Esophagus muscularis mucosa (tissue), 4 donors: ENCODE measurements at regions not wholly inside any gene's neighbourhood (a gene's known extent, or its start where the extent isn't known, plus 50 kb on each side); places are given as distances from the start of the nearest gene placed in this dataset.
A peak's percentile ranks its signal among the peaks of the same experiment; 100 is the strongest.

ENCODE experiments used
- DNase-seq: peaks from one replicate; pipeline ENCODE4 v3.0.0-alpha.2; 2017; ENCODE audit errors: extremely low spot score
- H3K27ac ChIP-seq, 4 donors: fragments of 200-600 bp; sonication (generic); replicated peaks in 1 of 4; 1 replicate in 3 of 4; 2 replicates in 1 of 4; pipeline ENCODE4 v1.5.1; 2016 to 2019; ENCODE audit warnings: mild to moderate bottlenecking in 1 of 4
- H3K27me3 ChIP-seq, 4 donors: fragments of 200-600 bp; sonication (generic); one replicate each; pipeline versions ENCODE4 v1.5.1 to v1.6.0; 2016 to 2019
- H3K36me3 ChIP-seq, 4 donors: fragments of 200-600 bp; sonication (generic); one replicate each; pipeline ENCODE4 v1.5.1; 2016 to 2019
- H3K4me1 ChIP-seq, 4 donors: fragments of 200-600 bp; sonication (generic); one replicate each; pipeline ENCODE4 v1.5.1; 2016 to 2019
- H3K4me3 ChIP-seq, 4 donors: fragments of 200-600 bp; sonication (generic); 1 replicate in 2 of 4; 2 replicates in 2 of 4; pipeline ENCODE4 v1.5.1; 2016 to 2019; ENCODE audit warnings: mild to moderate bottlenecking in 4 of 4, moderate library complexity in 1 of 4
- H3K9me3 ChIP-seq, 4 donors: fragments of 200-600 bp; sonication (generic); 1 replicate in 3 of 4; 2 replicates in 1 of 4; pipeline ENCODE4 v1.5.1; 2016 to 2019
- EP300 ChIP-seq: sonication (generic); formaldehyde crosslinking; IDR thresholded peaks from one replicate; pipeline ENCODE4 v1.6.1; 2017; ENCODE audit warnings: antibody characterized with exemption
- POLR2A ChIP-seq: fragments of 450-650 bp; IDR thresholded peaks from one replicate; pipeline ENCODE4 v1.6.1; 2017; ENCODE audit warnings: antibody characterized with exemption, moderate library complexity, mild to moderate bottlenecking, low read depth
- POLR2AphosphoS5 ChIP-seq, 2 donors: sonication (generic); formaldehyde crosslinking; IDR thresholded peaks; one replicate each; pipeline ENCODE4 v1.6.1; 2017; ENCODE audit warnings: antibody characterized with exemption in 2 of 2
- WGBS: methylation state at CpG from one replicate; pipeline ENCODE4 v1.1.5; 2018; 5-methylcytosine and 5-hydroxymethylcytosine counted together
- intact Hi-C: fragments of 100-400 bp; cut with DNase I; formaldehyde crosslinking; loops from one replicate; pipeline ENCODE4 v1.15.1; 2023
- TF ChIP-seq, protein P1 (sequence below), 3 experiments: fragments of 200-600 bp in 2 of 3; fragments of 450-650 bp in 1 of 3; sonication (generic) in 2 of 3; IDR thresholded peaks; one replicate each; pipeline ENCODE4 v1.5.1; 2017 to 2019; ENCODE audit warnings: antibody characterized with exemption in 3 of 3, mild to moderate bottlenecking in 2 of 3, moderate library complexity in 1 of 3

- 76% methylated on average over 4 of the region's 4 CpGs for WGBS
- peaks cover 22 to 31% (median 29%) of the 10 kb centered on the region in 4 donors for H3K4me1 ChIP-seq
- H3K36me3 ChIP-seq, result no peaks in the 10 kb centered on the region
- no peaks in the 10 kb centered on the region for H3K9me3 ChIP-seq
- intact Hi-C loops, result no loop called here
- no peaks in the 10 kb centered on the region for H3K27me3 ChIP-seq
- no peak overlapping the region for H3K4me3 ChIP-seq
- TF ChIP-seq POLR2A (no peak), POLR2AphosphoS5 (IDR thresholded peaks at IDR 0.05) (no peak), EP300 (no peak)
- TF ChIP-seq, protein P1, sequence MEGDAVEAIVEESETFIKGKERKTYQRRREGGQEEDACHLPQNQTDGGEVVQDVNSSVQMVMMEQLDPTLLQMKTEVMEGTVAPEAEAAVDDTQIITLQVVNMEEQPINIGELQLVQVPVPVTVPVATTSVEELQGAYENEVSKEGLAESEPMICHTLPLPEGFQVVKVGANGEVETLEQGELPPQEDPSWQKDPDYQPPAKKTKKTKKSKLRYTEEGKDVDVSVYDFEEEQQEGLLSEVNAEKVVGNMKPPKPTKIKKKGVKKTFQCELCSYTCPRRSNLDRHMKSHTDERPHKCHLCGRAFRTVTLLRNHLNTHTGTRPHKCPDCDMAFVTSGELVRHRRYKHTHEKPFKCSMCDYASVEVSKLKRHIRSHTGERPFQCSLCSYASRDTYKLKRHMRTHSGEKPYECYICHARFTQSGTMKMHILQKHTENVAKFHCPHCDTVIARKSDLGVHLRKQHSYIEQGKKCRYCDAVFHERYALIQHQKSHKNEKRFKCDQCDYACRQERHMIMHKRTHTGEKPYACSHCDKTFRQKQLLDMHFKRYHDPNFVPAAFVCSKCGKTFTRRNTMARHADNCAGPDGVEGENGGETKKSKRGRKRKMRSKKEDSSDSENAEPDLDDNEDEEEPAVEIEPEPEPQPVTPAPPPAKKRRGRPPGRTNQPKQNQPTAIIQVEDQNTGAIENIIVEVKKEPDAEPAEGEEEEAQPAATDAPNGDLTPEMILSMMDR (IDR thresholded peaks at IDR 0.05), result no peak
- DNase-seq, result no peak
- no peak overlapping the region for H3K27ac ChIP-seq
These were observed 53.7 kb upstream of the LGALSL start for GRCh38 chr2:64400105-64400728.

DNA sequence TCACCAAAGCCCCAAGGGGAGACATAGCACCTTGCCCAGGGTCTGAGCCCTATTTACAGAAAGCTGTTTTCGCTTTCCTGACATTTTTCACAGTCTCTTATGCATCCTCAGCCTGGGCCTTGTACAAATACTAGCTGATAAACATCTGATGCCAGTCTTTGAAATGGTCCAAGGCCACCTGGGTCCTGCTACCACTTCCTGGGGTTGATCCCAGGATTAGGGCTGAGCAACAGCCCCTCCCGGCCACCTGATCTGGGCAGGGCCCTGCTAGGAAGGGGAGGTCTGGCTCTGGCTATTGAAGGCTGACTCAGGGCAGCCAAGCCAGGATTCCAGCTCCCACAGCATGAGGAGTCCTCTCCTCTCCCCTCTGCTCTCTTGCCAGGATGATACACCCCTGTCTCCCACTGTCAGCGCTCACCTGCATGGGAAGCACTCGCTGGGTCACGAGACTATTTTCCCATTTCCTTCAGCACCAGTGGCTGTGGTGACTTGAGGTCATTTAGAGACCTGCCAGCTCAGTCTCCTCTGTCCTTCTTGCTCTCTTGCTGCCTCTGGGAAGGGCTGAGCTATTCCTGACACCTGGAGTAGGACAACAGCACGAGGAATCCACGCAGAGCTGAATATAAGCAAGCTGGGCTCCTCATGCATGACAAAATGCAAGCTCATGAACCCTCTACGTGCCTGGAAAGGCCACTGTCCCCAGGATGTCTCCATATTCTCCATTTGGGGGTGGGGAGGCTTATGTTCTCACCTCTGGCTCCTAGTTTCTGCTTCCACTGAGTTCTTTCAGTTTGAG lies 53.0 kb upstream of the LGALSL start:
- Histone ChIP-seq H3K4me1 (peaks cover 29 to 38% (median 36%) of the 10 kb centered on the region in 4 donors), H3K9me3 (no peaks in the 10 kb centered on the region), H3K4me3 (no peak overlapping the region), H3K36me3 (no peaks in the 10 kb centered on the region), H3K27me3 (no peaks in the 10 kb centered on the region), H3K27ac (no peak overlapping the region)
- DNase-seq, result no peak
- no peak for TF ChIP-seq EP300
- TF ChIP-seq POLR2AphosphoS5 (IDR thresholded peaks at IDR 0.05), result no peak
- TF ChIP-seq POLR2A, result no peak
- TF ChIP-seq, protein P1 (IDR thresholded peaks at IDR 0.05), result no peak
- intact Hi-C loops, result no loop called here
- WGBS, result 92% methylated on average over 6 of the region's 8 CpGs

- TF ChIP-seq POLR2A (no peak), EP300 (no peak)
- TF ChIP-seq, protein P1 (IDR thresholded peaks at IDR 0.05), result no peak
- no peak for DNase-seq
- no peak overlapping the region for H3K4me3 ChIP-seq
- no peak overlapping the region for H3K27ac ChIP-seq
- no peaks in the 10 kb centered on the region for H3K36me3 ChIP-seq
- no peaks in the 10 kb centered on the region for H3K27me3 ChIP-seq
- H3K9me3 ChIP-seq, result no peaks in the 10 kb centered on the region
- peaks cover 35 to 43% (median 41%) of the 10 kb centered on the region in 4 donors for H3K4me1 ChIP-seq
- intact Hi-C loops, result no loop called here
- WGBS, result 85% methylated on average over 4 of the region's 4 CpGs
These were observed 52.5 kb upstream of the LGALSL start for GRCh38 chr2:64401529-64401880.

DNA sequence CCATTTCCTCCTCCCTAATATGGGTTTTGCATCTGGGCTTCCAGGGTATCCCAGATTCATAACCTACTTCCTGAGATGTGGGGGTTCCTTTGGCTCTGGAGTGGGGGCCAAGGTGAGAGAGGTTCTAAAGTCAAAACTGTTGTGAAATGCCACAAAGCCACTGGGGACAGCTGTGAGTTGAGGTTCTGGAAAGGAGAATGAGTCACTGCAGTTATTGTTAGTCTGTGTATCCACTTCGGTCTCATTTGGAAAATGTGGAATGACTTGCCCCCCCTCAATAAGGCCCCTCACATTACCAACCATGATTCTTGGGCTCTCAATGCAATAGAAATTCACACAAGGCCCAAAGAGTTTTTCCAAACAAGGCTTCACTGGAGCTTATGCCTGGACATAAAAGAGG lies 51.1 kb upstream of the LGALSL start:
- DNase-seq, result peak; percentile 31
- intact Hi-C loops, result no loop called here
- Histone ChIP-seq H3K27me3 (no peaks in the 10 kb centered on the region), H3K4me3 (no peak overlapping the region), H3K9me3 (no peaks in the 10 kb centered on the region), H3K4me1 (peaks cover 35 to 46% (median 42%) of the 10 kb centered on the region in 4 donors), H3K27ac (peak overlapping the region; percentile 75 to 77 (median 76)), H3K36me3 (no peaks in the 10 kb centered on the region)
- TF ChIP-seq, protein P1 (IDR thresholded peaks at IDR 0.05), result no peak
- TF ChIP-seq POLR2AphosphoS5 (IDR thresholded peaks at IDR 0.05) (no peak), POLR2A (no peak), EP300 (no peak)
- WGBS, result 65% methylated on average over 1 of the region's 1 CpG
